ENCODE measurements at regions not wholly inside any gene's neighbourhood (a gene's known extent, or its start where the extent isn't known, plus 50 kb on each side); places are given as distances from the start of the nearest gene placed in this dataset.

- no peak overlapping the region for H3K4me3 ChIP-seq
- H3K4me1 ChIP-seq, result peaks cover 9% of the 10 kb centered on the region
- peak overlapping the region; percentile 34 for H3K27ac ChIP-seq
- 65% methylated on average over 7 of the region's 7 CpGs for WGBS
- no peaks in the 10 kb centered on the region for H3K27me3 ChIP-seq
- TF ChIP-seq POLR2AphosphoS5 (IDR thresholded peaks at IDR 0.05) (no peak), CTCF (IDR thresholded peaks at IDR 0.05) (no peak), POLR2A (IDR thresholded peaks at IDR 0.05) (no peak), EP300 (IDR thresholded peaks at IDR 0.05) (no peak)
- DNase-seq (ENCODE audit: low spot score in 2 of 2), result no peak
- no peaks in the 10 kb centered on the region for H3K9me3 ChIP-seq
- H3K36me3 ChIP-seq, result no peaks in the 10 kb centered on the region
Measured at GRCh38 chr13:30133996-30134395, 173.4 kb downstream of the KATNAL1 start.

GRCh38 chr13:30133554-30133912, 173.8 kb downstream of the KATNAL1 start:
- 78% methylated on average over 3 of the region's 13 CpGs for WGBS
- Histone ChIP-seq H3K4me1 (peaks cover 9% of the 10 kb centered on the region), H3K9me3 (no peaks in the 10 kb centered on the region), H3K4me3 (no peak overlapping the region), H3K27ac (peak overlapping the region; percentile 34), H3K36me3 (no peaks in the 10 kb centered on the region), H3K27me3 (no peaks in the 10 kb centered on the region)
- DNase-seq (ENCODE audit: low spot score in 2 of 2), result no peak
- TF ChIP-seq POLR2A (IDR thresholded peaks at IDR 0.05) (no peak), POLR2AphosphoS5 (IDR thresholded peaks at IDR 0.05) (no peak), EP300 (IDR thresholded peaks at IDR 0.05) (no peak)

- Histone ChIP-seq H3K27ac (peak overlapping the region; percentile 34), H3K4me3 (no peak overlapping the region), H3K27me3 (no peaks in the 10 kb centered on the region), H3K4me1 (peaks cover 9% of the 10 kb centered on the region), H3K9me3 (no peaks in the 10 kb centered on the region), H3K36me3 (no peaks in the 10 kb centered on the region)
- TF ChIP-seq CTCF (IDR thresholded peaks at IDR 0.05), result peak; percentile 91 to 95
- no peak for TF ChIP-seq POLR2A (IDR thresholded peaks at IDR 0.05)
- TF ChIP-seq POLR2AphosphoS5 (IDR thresholded peaks at IDR 0.05), result no peak
- 55% methylated on average over 36 of the region's 39 CpGs for WGBS
- DNase-seq (ENCODE audit: low spot score in 2 of 2), result peak; percentile 99
Measured at GRCh38 chr13:30132623-30133553, 174.5 kb downstream of the KATNAL1 start.

- H3K27ac ChIP-seq, result no peak overlapping the region
- H3K4me1 ChIP-seq, result peaks cover 32% of the 10 kb centered on the region
- 100% methylated on average over 2 of the region's 2 CpGs for WGBS
- TF ChIP-seq CTCF (IDR thresholded peaks at IDR 0.05) (no peak), POLR2A (IDR thresholded peaks at IDR 0.05) (no peak), EP300 (IDR thresholded peaks at IDR 0.05) (no peak), POLR2AphosphoS5 (IDR thresholded peaks at IDR 0.05) (no peak)
- no peak overlapping the region for H3K4me3 ChIP-seq
- no peak for DNase-seq (ENCODE audit: low spot score in 2 of 2)
- H3K27me3 ChIP-seq, result no peaks in the 10 kb centered on the region
- H3K36me3 ChIP-seq, result no peaks in the 10 kb centered on the region
- no peaks in the 10 kb centered on the region for H3K9me3 ChIP-seq
Measured at GRCh38 chr13:30129411-30129810, 177.9 kb downstream of the KATNAL1 start.

GRCh38 chr13:30128591-30128990, 178.8 kb downstream of the KATNAL1 start:
- TF ChIP-seq POLR2A (IDR thresholded peaks at IDR 0.05), result no peak
- TF ChIP-seq CTCF (IDR thresholded peaks at IDR 0.05), result no peak
- no peak for TF ChIP-seq POLR2AphosphoS5 (IDR thresholded peaks at IDR 0.05)
- TF ChIP-seq EP300 (IDR thresholded peaks at IDR 0.05), result no peak

More at GRCh38 chr13:30128591-30128990, 178.8 kb downstream of the KATNAL1 start:
- Histone ChIP-seq H3K9me3 (no peaks in the 10 kb centered on the region), H3K27ac (no peak overlapping the region), H3K4me3 (no peak overlapping the region), H3K27me3 (no peaks in the 10 kb centered on the region), H3K4me1 (peaks cover 32% of the 10 kb centered on the region), H3K36me3 (no peaks in the 10 kb centered on the region)
- WGBS, result 87% methylated on average over 2 of the region's 2 CpGs
- no peak for DNase-seq (ENCODE audit: low spot score in 2 of 2)
